Neural cell (in vitro differentiated cells): ENCODE measurements at regions not wholly inside any gene's neighbourhood (a gene's known extent, or its start where the extent isn't known, plus 50 kb on each side); places are given as distances from the start of the nearest gene placed in this dataset.
"Not testable (repeated sequence)": the region's sequence is repeated elsewhere in the genome, so short reads cannot be mapped to it uniquely, and the experiment has no call there.

Experiments
- MXI1 ChIP-seq: fragments of 450-650 bp; conservative IDR thresholded peaks from 2 replicates; pipeline ENCODE4 v1.6.1; 2014; ENCODE audit warnings: antibody characterized with exemption, mild to moderate bottlenecking; ENCODE audit not compliant: poor library complexity, severe bottlenecking
- POLR2AphosphoS5 ChIP-seq: IDR thresholded peaks from 2 replicates; pipeline ENCODE4 v1.6.1; 2012
- TF ChIP-seq, protein P1 (sequence below): fragments of 450-650 bp; IDR thresholded peaks from 2 replicates; pipeline ENCODE4 v1.5.1; 2014; ENCODE audit warnings: antibody characterized with exemption, mild to moderate bottlenecking, moderate library complexity; ENCODE audit not compliant: poor library complexity, severe bottlenecking

DNA sequence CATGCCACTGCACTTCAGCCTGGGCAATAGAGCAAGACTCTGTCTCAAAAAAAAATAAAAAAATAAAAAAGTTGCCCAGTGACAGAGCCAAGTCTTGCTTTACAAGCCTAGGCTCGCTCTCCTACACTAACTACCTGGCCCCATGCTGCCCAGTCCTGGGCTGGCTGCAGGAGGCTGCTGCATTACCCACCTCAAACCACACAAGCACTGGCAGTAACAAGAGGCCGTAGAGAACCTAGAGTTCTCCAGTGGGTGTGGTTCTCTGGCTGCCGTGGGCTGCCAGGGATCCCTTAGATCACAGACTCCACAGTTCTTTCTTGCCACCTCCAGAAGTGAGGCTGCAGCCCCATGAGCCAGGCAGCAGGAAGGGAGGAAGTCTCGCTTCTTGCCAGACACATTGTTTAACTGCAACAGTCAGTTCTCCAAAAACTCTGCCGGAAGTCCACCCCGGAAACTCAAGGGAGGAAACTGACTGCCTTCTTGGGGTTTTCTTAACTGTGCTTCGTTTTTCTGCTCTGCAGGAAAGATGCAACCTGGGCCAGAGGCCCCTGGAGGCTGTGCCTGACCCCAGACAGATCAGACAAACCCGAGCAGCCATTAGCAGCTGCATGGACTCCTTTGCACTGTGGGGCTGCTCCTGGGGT is 175.4 kb downstream of the NRN1 start:
- TF ChIP-seq, protein P1, sequence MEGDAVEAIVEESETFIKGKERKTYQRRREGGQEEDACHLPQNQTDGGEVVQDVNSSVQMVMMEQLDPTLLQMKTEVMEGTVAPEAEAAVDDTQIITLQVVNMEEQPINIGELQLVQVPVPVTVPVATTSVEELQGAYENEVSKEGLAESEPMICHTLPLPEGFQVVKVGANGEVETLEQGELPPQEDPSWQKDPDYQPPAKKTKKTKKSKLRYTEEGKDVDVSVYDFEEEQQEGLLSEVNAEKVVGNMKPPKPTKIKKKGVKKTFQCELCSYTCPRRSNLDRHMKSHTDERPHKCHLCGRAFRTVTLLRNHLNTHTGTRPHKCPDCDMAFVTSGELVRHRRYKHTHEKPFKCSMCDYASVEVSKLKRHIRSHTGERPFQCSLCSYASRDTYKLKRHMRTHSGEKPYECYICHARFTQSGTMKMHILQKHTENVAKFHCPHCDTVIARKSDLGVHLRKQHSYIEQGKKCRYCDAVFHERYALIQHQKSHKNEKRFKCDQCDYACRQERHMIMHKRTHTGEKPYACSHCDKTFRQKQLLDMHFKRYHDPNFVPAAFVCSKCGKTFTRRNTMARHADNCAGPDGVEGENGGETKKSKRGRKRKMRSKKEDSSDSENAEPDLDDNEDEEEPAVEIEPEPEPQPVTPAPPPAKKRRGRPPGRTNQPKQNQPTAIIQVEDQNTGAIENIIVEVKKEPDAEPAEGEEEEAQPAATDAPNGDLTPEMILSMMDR, result not testable (repeated sequence)
- TF ChIP-seq POLR2AphosphoS5, MXI1: not testable (repeated sequence)
